PC-9 (cell line): ENCODE measurements at regions not wholly inside any gene's neighbourhood (a gene's known extent, or its start where the extent isn't known, plus 50 kb on each side); places are given as distances from the start of the nearest gene placed in this dataset.

ENCODE experiments used
- BruUV-seq: library from RNA; stranded (reverse); fragments of 400-500 nt; replicated peaks from 2 replicates; lab custom pipeline; 2021; lab: Mats Ljungman, UMichigan
- CTCF ChIA-PET: fragments of 300-600 bp; sonication (Branson Sonifier 250); formaldehyde crosslinking; loops from one replicate; lab custom pipeline; 2022; ENCODE audit warnings: antibody characterized with exemption; lab: Charles Lee
- POLR2A ChIA-PET: fragments of 300-600 bp; sonication (Branson Sonifier 250); formaldehyde crosslinking; loops from one replicate; lab custom pipeline; 2022; ENCODE audit warnings: antibody characterized with exemption; ENCODE audit not compliant: unreplicated experiment; lab: Charles Lee
- DNase-seq, 2 experiments: peaks; one replicate each; pipeline versions ENCODE4 v3.0.0 to v3.0.0-alpha.2; 2015 to 2022; ENCODE audit warnings: mixed read lengths in 1 of 2
- H2AFZ ChIP-seq: fragments of 200-600 bp; sonication (generic); 2 replicates; pipeline ENCODE4 v1.8.1; 2017; ENCODE audit warnings: antibody characterized with exemption
- H3F3A ChIP-seq: fragments of 200-600 bp; sonication (generic); 2 replicates; pipeline ENCODE4 v1.8.1; 2017; ENCODE audit warnings: antibody characterized with exemption, mild to moderate bottlenecking, low read depth; ENCODE audit not compliant: insufficient read depth
- H3K27ac ChIP-seq: fragments of 200-600 bp; sonication (generic); 2 replicates; pipeline ENCODE4 v1.6.1; 2016; ENCODE audit warnings: mixed run types
- H3K27me3 ChIP-seq: fragments of 200-600 bp; sonication (generic); 2 replicates; pipeline ENCODE4 v1.6.1; 2016; ENCODE audit warnings: low read depth, mixed run types; ENCODE audit not compliant: insufficient read depth
- H3K36me3 ChIP-seq: fragments of 200-600 bp; sonication (generic); 2 replicates; pipeline ENCODE4 v1.6.1; 2016; ENCODE audit warnings: low read depth, mixed run types
- H3K4me1 ChIP-seq: fragments of 200-600 bp; sonication (generic); replicated peaks from 2 replicates; pipeline ENCODE4 v1.6.1; 2016; ENCODE audit warnings: mixed run types; ENCODE audit not compliant: insufficient read depth
- H3K4me2 ChIP-seq: fragments of 200-600 bp; sonication (generic); 2 replicates; pipeline ENCODE4 v1.6.1; 2017; ENCODE audit warnings: mixed run types
- H3K4me3 ChIP-seq: fragments of 200-600 bp; sonication (generic); 2 replicates; pipeline ENCODE4 v1.6.1; 2016; ENCODE audit warnings: mixed run types
- H3K79me2 ChIP-seq: fragments of 200-600 bp; sonication (generic); 2 replicates; pipeline ENCODE4 v1.6.1; 2017; ENCODE audit warnings: low read depth, mixed run types
- H3K9me2 ChIP-seq: fragments of 200-600 bp; sonication (generic); 2 replicates; pipeline ENCODE4 v1.8.1; 2017; ENCODE audit warnings: mild to moderate bottlenecking; ENCODE audit not compliant: insufficient read depth
- H3K9me3 ChIP-seq: fragments of 200-600 bp; sonication (generic); 2 replicates; pipeline ENCODE4 v1.8.1; 2016; ENCODE audit warnings: low read depth; ENCODE audit not compliant: insufficient read depth
- H4K20me1 ChIP-seq: fragments of 200-600 bp; sonication (generic); 2 replicates; pipeline ENCODE4 v1.8.1; 2017; ENCODE audit not compliant: insufficient read depth
- EZH2 ChIP-seq: fragments of 200-600 bp; sonication (generic); IDR thresholded peaks from 2 replicates; pipeline ENCODE4 v1.8.0; 2017; ENCODE audit warnings: antibody characterized with exemption, low read depth
- intact Hi-C: fragments of 100-400 bp; cut with micrococcal nuclease; formaldehyde crosslinking; loops from one replicate; pipeline ENCODE4 v1.10.0; 2022; ENCODE audit not compliant: unreplicated experiment
- TF ChIP-seq, protein P1 (sequence below): fragments of 200-600 bp; sonication (generic); conservative IDR thresholded peaks from 2 replicates; pipeline ENCODE4 v1.6.1; 2017; ENCODE audit warnings: mixed run types, antibody characterized with exemption, mild to moderate bottlenecking, moderate library complexity

DNA sequence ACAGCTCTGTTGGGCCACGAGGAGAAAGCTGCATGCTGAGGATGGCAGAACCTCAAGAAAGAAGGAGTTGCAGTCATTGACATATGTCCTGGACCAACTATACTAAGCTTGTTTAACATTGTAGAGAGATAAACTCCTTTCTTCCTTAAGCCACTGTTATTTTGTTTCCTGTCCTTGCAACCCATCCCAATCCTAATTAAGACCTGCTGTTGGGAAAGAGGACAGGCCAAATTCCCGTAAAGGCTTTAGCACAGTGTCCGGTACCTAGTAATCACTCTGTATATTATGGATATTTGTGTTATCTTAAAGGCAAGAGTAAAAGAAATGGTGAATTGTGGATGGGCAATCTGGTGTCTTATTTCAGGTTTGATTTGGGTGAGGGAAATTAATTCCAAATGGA, 53.5 kb upstream of the WSCD2 start:
- Histone ChIP-seq H3K79me2 (no peaks in the 10 kb centered on the region), H3K4me2 (no peak overlapping the region), H2AFZ (no peak overlapping the region), H3K4me1 (no peaks in the 10 kb centered on the region), H3K36me3 (no peaks in the 10 kb centered on the region), H3K27ac (no peak overlapping the region), H3K9me2 (no peaks in the 10 kb centered on the region; the same call in 1 of the 2 replicates), H3K27me3 (peaks cover 3% of the 10 kb centered on the region), H3K4me3 (no peak overlapping the region), H3K9me3 (no peaks in the 10 kb centered on the region), H3F3A (no peaks in the 10 kb centered on the region), H4K20me1 (no peaks in the 10 kb centered on the region)
- ChIA-PET CTCF (no interaction called here), POLR2A (no interaction called here)
- TF ChIP-seq, protein P1, sequence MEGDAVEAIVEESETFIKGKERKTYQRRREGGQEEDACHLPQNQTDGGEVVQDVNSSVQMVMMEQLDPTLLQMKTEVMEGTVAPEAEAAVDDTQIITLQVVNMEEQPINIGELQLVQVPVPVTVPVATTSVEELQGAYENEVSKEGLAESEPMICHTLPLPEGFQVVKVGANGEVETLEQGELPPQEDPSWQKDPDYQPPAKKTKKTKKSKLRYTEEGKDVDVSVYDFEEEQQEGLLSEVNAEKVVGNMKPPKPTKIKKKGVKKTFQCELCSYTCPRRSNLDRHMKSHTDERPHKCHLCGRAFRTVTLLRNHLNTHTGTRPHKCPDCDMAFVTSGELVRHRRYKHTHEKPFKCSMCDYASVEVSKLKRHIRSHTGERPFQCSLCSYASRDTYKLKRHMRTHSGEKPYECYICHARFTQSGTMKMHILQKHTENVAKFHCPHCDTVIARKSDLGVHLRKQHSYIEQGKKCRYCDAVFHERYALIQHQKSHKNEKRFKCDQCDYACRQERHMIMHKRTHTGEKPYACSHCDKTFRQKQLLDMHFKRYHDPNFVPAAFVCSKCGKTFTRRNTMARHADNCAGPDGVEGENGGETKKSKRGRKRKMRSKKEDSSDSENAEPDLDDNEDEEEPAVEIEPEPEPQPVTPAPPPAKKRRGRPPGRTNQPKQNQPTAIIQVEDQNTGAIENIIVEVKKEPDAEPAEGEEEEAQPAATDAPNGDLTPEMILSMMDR = no peak
- TF ChIP-seq EZH2 = no peak
- DNase-seq = no peak
- BruUV-seq = no TSS peak
- intact Hi-C loops = no loop called here

DNA sequence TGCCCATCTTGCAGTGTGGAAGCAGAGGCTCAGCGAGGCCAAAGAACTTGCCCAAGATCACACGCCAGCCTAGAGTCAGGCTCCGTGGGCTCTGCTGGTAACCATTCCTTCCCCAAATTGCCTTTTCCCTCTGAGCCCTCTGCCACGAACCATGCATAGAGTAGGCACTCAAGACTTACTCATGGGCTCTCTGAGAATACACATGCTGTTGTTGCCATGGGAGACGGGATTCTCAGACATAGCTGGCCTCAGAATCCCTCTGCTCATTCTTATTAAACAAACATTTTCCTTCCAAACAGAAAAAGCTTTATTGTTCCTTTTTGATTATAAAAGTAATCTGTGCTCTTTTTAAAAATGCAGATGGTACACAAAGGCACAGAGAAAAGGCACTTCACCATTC, 52.5 kb upstream of the WSCD2 start:
- no TSS peak for BruUV-seq
- TF ChIP-seq EZH2 = no peak
- TF ChIP-seq, protein P1 = no peak
- Histone ChIP-seq H3K4me2 (no peak overlapping the region), H3K4me3 (no peak overlapping the region), H3F3A (no peaks in the 10 kb centered on the region), H2AFZ (no peak overlapping the region), H4K20me1 (no peaks in the 10 kb centered on the region), H3K9me2 (no peaks in the 10 kb centered on the region; the same call in 1 of the 2 replicates), H3K27me3 (no peaks in the 10 kb centered on the region; the same call in 1 of the 2 replicates), H3K27ac (no peak overlapping the region), H3K79me2 (no peaks in the 10 kb centered on the region), H3K9me3 (no peaks in the 10 kb centered on the region), H3K36me3 (no peaks in the 10 kb centered on the region), H3K4me1 (no peaks in the 10 kb centered on the region)
- DNase-seq = no peak
- intact Hi-C loops = no loop called here
- ChIA-PET CTCF (no interaction called here), POLR2A (no interaction called here)

DNA sequence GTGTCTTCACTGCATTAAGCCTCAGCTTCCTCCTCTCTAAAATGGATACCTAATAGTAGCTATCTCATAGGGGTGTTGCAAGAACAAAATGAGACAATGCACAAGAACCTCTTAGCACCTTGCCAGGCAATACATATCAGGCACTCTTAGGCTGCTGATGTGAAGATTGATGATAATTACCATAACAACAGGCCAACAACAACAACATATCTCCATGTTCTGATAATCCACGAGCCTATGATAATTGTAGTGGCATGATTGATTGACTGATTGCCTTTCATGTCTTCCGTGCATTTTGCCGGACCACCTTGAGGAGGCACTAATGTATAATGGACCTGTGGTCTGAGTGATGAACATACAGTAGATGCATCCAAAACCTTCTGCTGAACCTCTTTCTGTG, 50.7 kb upstream of the WSCD2 start:
- no peaks in the 10 kb centered on the region for H3K36me3 ChIP-seq
- no peaks in the 10 kb centered on the region for H3K79me2 ChIP-seq
- no TSS peak for BruUV-seq
- H4K20me1 ChIP-seq = no peaks in the 10 kb centered on the region
- H2AFZ ChIP-seq = no peak overlapping the region
- no peak for DNase-seq
- H3K9me2 ChIP-seq = no peaks in the 10 kb centered on the region; the same call in 1 of the 2 replicates
- H3K4me1 ChIP-seq = no peaks in the 10 kb centered on the region
- H3F3A ChIP-seq = no peaks in the 10 kb centered on the region
- H3K4me3 ChIP-seq = no peak overlapping the region
- H3K4me2 ChIP-seq = no peak overlapping the region
- no peak overlapping the region for H3K27ac ChIP-seq
- ChIA-PET POLR2A (no interaction called here), CTCF (no interaction called here)
- no peak for TF ChIP-seq EZH2
- TF ChIP-seq, protein P1 = no peak
- no peaks in the 10 kb centered on the region for H3K9me3 ChIP-seq
- H3K27me3 ChIP-seq = no peaks in the 10 kb centered on the region; the same call in 1 of the 2 replicates
- intact Hi-C loops = no loop called here
